ENCODE measurements at regions not wholly inside any gene's neighbourhood (a gene's known extent, or its start where the extent isn't known, plus 50 kb on each side); places are given as distances from the start of the nearest gene placed in this dataset.

- TF ChIP-seq POLR2AphosphoS5 (IDR thresholded peaks at IDR 0.05), result no peak
- no peak for TF ChIP-seq CTCF (IDR thresholded peaks at IDR 0.05; ENCODE audit: poor library complexity, severe bottlenecking)
- TF ChIP-seq TAF1 (IDR thresholded peaks at IDR 0.05; ENCODE audit: low read depth), result no peak
- no peak for TF ChIP-seq RAD21 (conservative IDR thresholded peaks at IDR 0.05)
- TF ChIP-seq SMC3 (conservative IDR thresholded peaks at IDR 0.05; ENCODE audit: poor library complexity), result no peak
- TF ChIP-seq REST (IDR thresholded peaks at IDR 0.05; ENCODE audit: borderline replicate concordance), result no peak
These were observed 104.2 kb upstream of the GADD45A start for GRCh38 chr1:67580691-67581403.

All from neural cell (in vitro differentiated cells).